K562 (cell line): ENCODE measurements at regions not wholly inside any gene's neighbourhood (a gene's known extent, or its start where the extent isn't known, plus 50 kb on each side); places are given as distances from the start of the nearest gene placed in this dataset.

Experiments used
- ATF4 ChIP-seq: fragments of 450-650 bp; formaldehyde crosslinking; IDR thresholded peaks from 2 replicates; pipeline ENCODE4 v1.4.0; 2022; ENCODE audit warnings: mild to moderate bottlenecking, moderate library complexity
- ATF6 ChIP-seq: sonication (generic); formaldehyde crosslinking; IDR thresholded peaks from 2 replicates; pipeline ENCODE4 v1.4.0; 2020; ENCODE audit warnings: mild to moderate bottlenecking, missing genetic modification reagents
- ATF7 ChIP-seq: fragments of 450-650 bp; IDR thresholded peaks from 2 replicates; pipeline ENCODE4 v1.7.1; 2014; ENCODE audit warnings: mild to moderate bottlenecking, moderate library complexity
- CBFA2T3 ChIP-seq: fragments of 450-650 bp; IDR thresholded peaks from 2 replicates; pipeline ENCODE4 v1.6.1; 2017
- E2F5 ChIP-seq: sonication (generic); formaldehyde crosslinking; IDR thresholded peaks from 2 replicates; pipeline ENCODE4 v1.8.0; 2022; ENCODE audit warnings: mild to moderate bottlenecking, missing genetic modification reagents
- HMG20B ChIP-seq: fragments of 250-450 bp; sonication (Bioruptor Pico); IDR thresholded peaks from 2 replicates; pipeline ENCODE4 v1.5.0; 2021; ENCODE audit warnings: mild to moderate bottlenecking
- MGA ChIP-seq: fragments of 450-650 bp; IDR thresholded peaks from 2 replicates; pipeline ENCODE4 v1.6.1; 2016; ENCODE audit warnings: mild to moderate bottlenecking, moderate library complexity
- MIER1 ChIP-seq: fragments of 450-650 bp; IDR thresholded peaks from 2 replicates; pipeline ENCODE4 v1.6.1; 2016; ENCODE audit warnings: antibody characterized with exemption, mild to moderate bottlenecking, low read depth
- NBN ChIP-seq: fragments of 450-650 bp; IDR thresholded peaks from 2 replicates; pipeline ENCODE4 v1.6.1; 2016; ENCODE audit warnings: low read depth, mild to moderate bottlenecking
- NR2C2 ChIP-seq, 2 experiments: fragments of 200-800 bp in 1 of 2; sonication (Bioruptor generic) in 1 of 2; sonication (generic) in 1 of 2; formaldehyde crosslinking in 1 of 2; IDR thresholded peaks; 2 replicates each; pipeline versions ENCODE4 v1.6.1 to v1.8.0; 2016 to 2022; ENCODE audit warnings: mild to moderate bottlenecking in 1 of 2, missing compliant biosample characterization in 1 of 2, missing genetic modification characterization in 1 of 2, missing genetic modification reagents in 1 of 2
- TCF7L2 ChIP-seq: fragments of 150-350 bp; IDR thresholded peaks from 2 replicates; pipeline ENCODE4 v1.6.1; 2016; ENCODE audit warnings: low read depth, mild to moderate bottlenecking, low read length, moderate library complexity
- TEAD4 ChIP-seq, 2 experiments: sonication (generic) in 1 of 2; formaldehyde crosslinking in 1 of 2; IDR thresholded peaks; 2 replicates each; pipeline versions ENCODE4 v1.6.1 to v1.8.0; 2012 to 2022; ENCODE audit warnings: borderline replicate concordance in 1 of 2, inconsistent platforms in 1 of 2, low read length in 1 of 2, mild to moderate bottlenecking in 1 of 2, missing genetic modification reagents in 1 of 2

- TF ChIP-seq MGA (peak; percentile 55), NBN (peak; percentile 55; the same call in 1 of the 2 replicates), CBFA2T3 (peak; percentile 36), TEAD4 (IDR thresholded peaks at IDR 0.05; ENCODE audit: low read length) (peak; percentile 58; the same call in 1 of the 2 replicates), TEAD4 (CRISPR knock-in tag; IDR thresholded peaks at IDR 0.05; ENCODE audit: borderline replicate concordance) (no peak), NR2C2 (CRISPR knock-in tag; IDR thresholded peaks at IDR 0.05) (no peak), NR2C2 (tag; IDR thresholded peaks at IDR 0.05) (peak; percentile 18; the same call in 1 of the 2 replicates), ATF6 (CRISPR knock-in tag) (no peak), MIER1 (no peak), TCF7L2 (no peak), ATF4 (CRISPR knock-in tag) (peak; percentile 88), E2F5 (CRISPR knock-in tag) (no peak), ATF7 (peak; percentile 93), HMG20B (CRISPR knock-in tag) (no peak)
These were observed 559.5 kb upstream of the KLF4 start (continued) for GRCh38 chr9:108049026-108049607.
